PC-3 (cell line): ENCODE measurements at regions not wholly inside any gene's neighbourhood (a gene's known extent, or its start where the extent isn't known, plus 50 kb on each side); places are given as distances from the start of the nearest gene placed in this dataset.

Experiments used
- EZH2 ChIP-seq: fragments of 300-600 bp; sonication (generic); IDR thresholded peaks from one replicate; pipeline ENCODE4 v1.6.1; 2017; ENCODE audit warnings: antibody characterized with exemption, mild to moderate bottlenecking, low read length; ENCODE audit not compliant: unreplicated experiment
- TF ChIP-seq, protein P1 (sequence below): fragments of 300-600 bp; sonication (generic); conservative IDR thresholded peaks from 2 replicates; pipeline ENCODE4 v1.5.1; 2017; ENCODE audit warnings: antibody characterized with exemption, low read depth, mild to moderate bottlenecking, low read length

DNA sequence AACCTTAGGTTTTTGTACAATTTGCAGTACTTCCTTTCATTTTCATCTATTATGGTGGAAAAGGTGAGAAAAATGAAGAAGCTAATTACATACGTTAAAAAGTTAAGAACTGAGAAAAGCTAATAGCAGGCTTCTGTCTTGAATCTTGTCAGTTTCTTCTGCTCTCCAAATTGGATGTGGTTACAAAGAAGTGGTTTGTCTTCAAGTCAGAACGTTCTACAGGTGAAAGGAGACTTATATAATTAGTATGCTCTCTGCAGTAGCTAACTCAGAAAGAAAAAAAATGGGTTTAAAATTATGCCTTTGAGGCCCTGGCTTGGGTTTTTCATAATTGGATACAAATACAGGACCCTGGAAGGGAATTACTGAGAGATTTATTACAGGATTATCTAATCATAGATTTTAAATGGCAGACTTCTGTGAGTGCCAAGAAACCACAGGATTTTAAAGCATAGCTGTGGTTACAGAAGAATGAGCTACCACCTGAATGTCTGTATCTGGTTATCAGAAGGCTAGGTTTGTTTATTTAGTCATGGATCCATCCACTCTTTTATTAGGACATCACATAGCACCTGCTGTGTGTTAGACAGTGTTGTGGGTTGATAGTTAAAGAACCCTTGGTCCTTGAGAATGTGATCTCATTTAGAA is 528.1 kb upstream of the MCTP2 start:
- TF ChIP-seq EZH2: no peak
- TF ChIP-seq, protein P1, sequence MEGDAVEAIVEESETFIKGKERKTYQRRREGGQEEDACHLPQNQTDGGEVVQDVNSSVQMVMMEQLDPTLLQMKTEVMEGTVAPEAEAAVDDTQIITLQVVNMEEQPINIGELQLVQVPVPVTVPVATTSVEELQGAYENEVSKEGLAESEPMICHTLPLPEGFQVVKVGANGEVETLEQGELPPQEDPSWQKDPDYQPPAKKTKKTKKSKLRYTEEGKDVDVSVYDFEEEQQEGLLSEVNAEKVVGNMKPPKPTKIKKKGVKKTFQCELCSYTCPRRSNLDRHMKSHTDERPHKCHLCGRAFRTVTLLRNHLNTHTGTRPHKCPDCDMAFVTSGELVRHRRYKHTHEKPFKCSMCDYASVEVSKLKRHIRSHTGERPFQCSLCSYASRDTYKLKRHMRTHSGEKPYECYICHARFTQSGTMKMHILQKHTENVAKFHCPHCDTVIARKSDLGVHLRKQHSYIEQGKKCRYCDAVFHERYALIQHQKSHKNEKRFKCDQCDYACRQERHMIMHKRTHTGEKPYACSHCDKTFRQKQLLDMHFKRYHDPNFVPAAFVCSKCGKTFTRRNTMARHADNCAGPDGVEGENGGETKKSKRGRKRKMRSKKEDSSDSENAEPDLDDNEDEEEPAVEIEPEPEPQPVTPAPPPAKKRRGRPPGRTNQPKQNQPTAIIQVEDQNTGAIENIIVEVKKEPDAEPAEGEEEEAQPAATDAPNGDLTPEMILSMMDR: no peak
